ENCODE measurements at regions not wholly inside any gene's neighbourhood (a gene's known extent, or its start where the extent isn't known, plus 50 kb on each side); places are given as distances from the start of the nearest gene placed in this dataset.

DNA sequence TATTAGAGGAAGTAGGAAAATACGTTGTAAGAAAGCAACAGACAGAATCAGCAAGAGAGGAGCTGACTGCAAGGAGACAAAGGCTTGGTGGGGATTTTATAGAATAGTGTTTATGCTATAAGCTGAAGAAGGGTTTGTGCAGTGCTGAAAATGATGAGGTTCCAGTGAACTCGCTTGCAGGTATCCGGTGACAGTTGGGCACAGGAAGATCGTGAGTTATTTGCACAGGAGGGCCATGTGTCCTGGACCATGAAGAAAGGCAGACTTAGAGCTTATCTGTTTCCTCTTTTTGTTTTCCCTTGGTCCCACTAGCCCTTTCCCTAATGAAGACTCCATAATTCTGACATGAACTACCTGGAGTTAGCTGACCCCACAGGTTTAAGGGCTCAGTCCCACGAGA is 61.4 kb downstream of the NXNL2 start:
- H3K27me3 ChIP-seq (ENCODE audit: control insufficient read depth in 1 of 2, insufficient read depth in 2 of 2, low read length in 2 of 2), result peaks cover 0 to 10% of the 10 kb centered on the region in 2 experiments; a peak in 2 of 5 replicates
- no peaks in the 10 kb centered on the region for H3K9me3 ChIP-seq (ENCODE audit: low read length)
- H3K79me2 ChIP-seq (ENCODE audit: insufficient read depth, low read length), result no peaks in the 10 kb centered on the region
- no peak overlapping the region for H3K4me3 ChIP-seq (replicated peaks in 1 of 3; ENCODE audit: insufficient read depth in 1 of 3, low read depth in 2 of 3, low read length in 3 of 3)
- no TSS peak for BruUV-seq (replicated peaks)
- TF ChIP-seq HNRNPH1 (optimal IDR thresholded peaks at IDR 0.05; ENCODE audit: low read depth, low read length) (no peak), LCORL (IDR thresholded peaks at IDR 0.05) (no peak), LCORL (CRISPR knock-in tag; IDR thresholded peaks at IDR 0.05) (no peak)
- TF ChIP-seq, protein P1, sequence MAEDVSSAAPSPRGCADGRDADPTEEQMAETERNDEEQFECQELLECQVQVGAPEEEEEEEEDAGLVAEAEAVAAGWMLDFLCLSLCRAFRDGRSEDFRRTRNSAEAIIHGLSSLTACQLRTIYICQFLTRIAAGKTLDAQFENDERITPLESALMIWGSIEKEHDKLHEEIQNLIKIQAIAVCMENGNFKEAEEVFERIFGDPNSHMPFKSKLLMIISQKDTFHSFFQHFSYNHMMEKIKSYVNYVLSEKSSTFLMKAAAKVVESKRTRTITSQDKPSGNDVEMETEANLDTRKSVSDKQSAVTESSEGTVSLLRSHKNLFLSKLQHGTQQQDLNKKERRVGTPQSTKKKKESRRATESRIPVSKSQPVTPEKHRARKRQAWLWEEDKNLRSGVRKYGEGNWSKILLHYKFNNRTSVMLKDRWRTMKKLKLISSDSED (CRISPR knock-in tag; IDR thresholded peaks at IDR 0.05), result no peak
- no peak overlapping the region for H3K27ac ChIP-seq (ENCODE audit: extremely low read length, insufficient read depth, low read length)
- in situ Hi-C loops (cut with HindIII; ENCODE audit: extremely low pct_ligation_motif_present, low pct_unique_long_range_greater_than_20kb), result no loop called here
- ATAC-seq, result no peak
- 4% methylated on average over 5 of the region's 5 CpGs for WGBS (ENCODE audit: low lambda C conversion rate)
- CTCF ChIA-PET (ENCODE audit: low intra/inter-chr PET ratio, low total read pairs), result interaction anchor here (4.4 kb wide), 1 partner anchor 404 kb away, joined by 27 read pairs; no protein-coding TSS in a partner anchor
- no peak overlapping the region for H3K9ac ChIP-seq (ENCODE audit: insufficient read depth, low read depth, low read length)
- H3K4me2 ChIP-seq (ENCODE audit: low read depth, low read length), result no peak overlapping the region
- no peaks in the 10 kb centered on the region for H3K36me3 ChIP-seq (replicated peaks in 1 of 2; ENCODE audit: control insufficient read depth in 1 of 2, insufficient read depth in 2 of 2, low read length in 2 of 2)
- no peak overlapping the region for H2AFZ ChIP-seq (ENCODE audit: low read length)
- intact Hi-C loops (cut with micrococcal nuclease; ENCODE audit: unreplicated experiment), result no loop called here
- no peaks in the 10 kb centered on the region for H3K4me1 ChIP-seq (ENCODE audit: insufficient read depth, low read length)
- no peak for FAIRE-seq
- no peaks in the 10 kb centered on the region for H4K20me1 ChIP-seq (ENCODE audit: insufficient read depth, low read length)
- DNase-seq (ENCODE audit: low spot score), result no peak
- POLR2A ChIA-PET, result no interaction called here

DNA sequence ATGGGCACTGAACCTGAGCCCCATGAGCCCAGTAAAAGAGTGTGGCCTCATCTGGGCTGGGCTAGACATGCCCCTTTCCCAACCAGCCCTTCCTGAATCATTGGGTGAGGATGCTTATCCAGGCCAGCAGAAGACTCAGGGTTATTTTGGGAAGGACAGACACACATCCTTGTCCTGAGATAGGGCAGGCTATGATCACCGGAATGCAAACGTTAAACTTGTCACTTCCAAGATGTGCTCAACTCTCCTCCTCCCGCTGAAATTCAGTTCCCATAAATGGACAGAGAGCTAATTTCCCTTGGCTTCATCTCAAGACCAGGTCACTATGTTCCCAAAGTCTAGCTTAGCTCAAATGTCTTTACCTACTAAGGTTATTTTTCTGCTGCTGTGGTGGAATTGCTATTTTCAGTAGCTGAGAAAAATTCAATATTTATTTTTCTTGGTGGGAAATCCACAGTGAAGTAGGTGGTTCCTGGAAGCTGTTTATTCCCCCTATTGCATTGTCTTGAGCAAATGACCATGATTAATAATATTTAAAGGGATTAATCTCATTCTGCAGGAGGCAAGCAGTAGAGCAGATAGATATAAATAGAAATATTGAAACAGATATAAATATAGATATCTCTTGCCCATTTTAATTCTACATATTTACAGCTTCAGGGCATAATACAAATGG is 70.0 kb downstream of the NXNL2 start:
- BruUV-seq (replicated peaks), result no TSS peak
- H3K36me3 ChIP-seq (replicated peaks in 1 of 2; ENCODE audit: control insufficient read depth in 1 of 2, insufficient read depth in 2 of 2, low read length in 2 of 2), result no peaks in the 10 kb centered on the region
- FAIRE-seq (no peak), ATAC-seq (no peak), DNase-seq (ENCODE audit: low spot score) (no peak)
- H3K9me3 ChIP-seq (ENCODE audit: low read length), result no peaks in the 10 kb centered on the region
- H3K4me2 ChIP-seq (ENCODE audit: low read depth, low read length), result no peak overlapping the region
- H4K20me1 ChIP-seq (ENCODE audit: insufficient read depth, low read length), result no peaks in the 10 kb centered on the region
- H3K9ac ChIP-seq (ENCODE audit: insufficient read depth, low read depth, low read length), result no peak overlapping the region
- WGBS (ENCODE audit: low lambda C conversion rate), result 6% methylated on average over 3 of the region's 3 CpGs
- no peaks in the 10 kb centered on the region for H3K4me1 ChIP-seq (ENCODE audit: insufficient read depth, low read length)
- H2AFZ ChIP-seq (ENCODE audit: low read length), result no peak overlapping the region
- 0 out of 5 replicates have a peak, but pooled peaks cover 0 to 4% of the 10 kb centered on the region in 2 experiments for H3K27me3 ChIP-seq (ENCODE audit: control insufficient read depth in 1 of 2, insufficient read depth in 2 of 2, low read length in 2 of 2)
- H3K4me3 ChIP-seq (replicated peaks in 1 of 3; ENCODE audit: insufficient read depth in 1 of 3, low read depth in 2 of 3, low read length in 3 of 3), result no peak overlapping the region
- ChIA-PET POLR2A (no interaction called here), CTCF (ENCODE audit: low intra/inter-chr PET ratio, low total read pairs) (no interaction called here)
- H3K79me2 ChIP-seq (ENCODE audit: insufficient read depth, low read length), result no peaks in the 10 kb centered on the region
- no peak overlapping the region for H3K27ac ChIP-seq (ENCODE audit: extremely low read length, insufficient read depth, low read length)
- in situ Hi-C loops (cut with HindIII; ENCODE audit: extremely low pct_ligation_motif_present, low pct_unique_long_range_greater_than_20kb) (no loop called here), intact Hi-C loops (cut with micrococcal nuclease; ENCODE audit: unreplicated experiment) (no loop called here)
- TF ChIP-seq CEBPB (IDR thresholded peaks at IDR 0.05; ENCODE audit: borderline replicate concordance, low read depth, low read length) (no peak), ZNF674 (CRISPR knock-in tag; IDR thresholded peaks at IDR 0.05; ENCODE audit: low read depth) (no peak), FOXC1 (CRISPR knock-in tag; IDR thresholded peaks at IDR 0.05; ENCODE audit: borderline replicate concordance) (no peak)
- TF ChIP-seq, protein P2, sequence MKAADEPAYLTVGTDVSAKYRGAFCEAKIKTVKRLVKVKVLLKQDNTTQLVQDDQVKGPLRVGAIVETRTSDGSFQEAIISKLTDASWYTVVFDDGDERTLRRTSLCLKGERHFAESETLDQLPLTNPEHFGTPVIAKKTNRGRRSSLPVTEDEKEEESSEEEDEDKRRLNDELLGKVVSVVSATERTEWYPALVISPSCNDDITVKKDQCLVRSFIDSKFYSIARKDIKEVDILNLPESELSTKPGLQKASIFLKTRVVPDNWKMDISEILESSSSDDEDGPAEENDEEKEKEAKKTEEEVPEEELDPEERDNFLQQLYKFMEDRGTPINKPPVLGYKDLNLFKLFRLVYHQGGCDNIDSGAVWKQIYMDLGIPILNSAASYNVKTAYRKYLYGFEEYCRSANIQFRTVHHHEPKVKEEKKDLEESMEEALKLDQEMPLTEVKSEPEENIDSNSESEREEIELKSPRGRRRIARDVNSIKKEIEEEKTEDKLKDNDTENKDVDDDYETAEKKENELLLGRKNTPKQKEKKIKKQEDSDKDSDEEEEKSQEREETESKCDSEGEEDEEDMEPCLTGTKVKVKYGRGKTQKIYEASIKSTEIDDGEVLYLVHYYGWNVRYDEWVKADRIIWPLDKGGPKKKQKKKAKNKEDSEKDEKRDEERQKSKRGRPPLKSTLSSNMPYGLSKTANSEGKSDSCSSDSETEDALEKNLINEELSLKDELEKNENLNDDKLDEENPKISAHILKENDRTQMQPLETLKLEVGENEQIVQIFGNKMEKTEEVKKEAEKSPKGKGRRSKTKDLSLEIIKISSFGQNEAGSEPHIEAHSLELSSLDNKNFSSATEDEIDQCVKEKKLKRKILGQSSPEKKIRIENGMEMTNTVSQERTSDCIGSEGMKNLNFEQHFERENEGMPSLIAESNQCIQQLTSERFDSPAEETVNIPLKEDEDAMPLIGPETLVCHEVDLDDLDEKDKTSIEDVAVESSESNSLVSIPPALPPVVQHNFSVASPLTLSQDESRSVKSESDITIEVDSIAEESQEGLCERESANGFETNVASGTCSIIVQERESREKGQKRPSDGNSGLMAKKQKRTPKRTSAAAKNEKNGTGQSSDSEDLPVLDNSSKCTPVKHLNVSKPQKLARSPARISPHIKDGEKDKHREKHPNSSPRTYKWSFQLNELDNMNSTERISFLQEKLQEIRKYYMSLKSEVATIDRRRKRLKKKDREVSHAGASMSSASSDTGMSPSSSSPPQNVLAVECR (CRISPR knock-in tag; IDR thresholded peaks at IDR 0.05; ENCODE audit: borderline replicate concordance), result no peak
- TF ChIP-seq, protein P3, sequence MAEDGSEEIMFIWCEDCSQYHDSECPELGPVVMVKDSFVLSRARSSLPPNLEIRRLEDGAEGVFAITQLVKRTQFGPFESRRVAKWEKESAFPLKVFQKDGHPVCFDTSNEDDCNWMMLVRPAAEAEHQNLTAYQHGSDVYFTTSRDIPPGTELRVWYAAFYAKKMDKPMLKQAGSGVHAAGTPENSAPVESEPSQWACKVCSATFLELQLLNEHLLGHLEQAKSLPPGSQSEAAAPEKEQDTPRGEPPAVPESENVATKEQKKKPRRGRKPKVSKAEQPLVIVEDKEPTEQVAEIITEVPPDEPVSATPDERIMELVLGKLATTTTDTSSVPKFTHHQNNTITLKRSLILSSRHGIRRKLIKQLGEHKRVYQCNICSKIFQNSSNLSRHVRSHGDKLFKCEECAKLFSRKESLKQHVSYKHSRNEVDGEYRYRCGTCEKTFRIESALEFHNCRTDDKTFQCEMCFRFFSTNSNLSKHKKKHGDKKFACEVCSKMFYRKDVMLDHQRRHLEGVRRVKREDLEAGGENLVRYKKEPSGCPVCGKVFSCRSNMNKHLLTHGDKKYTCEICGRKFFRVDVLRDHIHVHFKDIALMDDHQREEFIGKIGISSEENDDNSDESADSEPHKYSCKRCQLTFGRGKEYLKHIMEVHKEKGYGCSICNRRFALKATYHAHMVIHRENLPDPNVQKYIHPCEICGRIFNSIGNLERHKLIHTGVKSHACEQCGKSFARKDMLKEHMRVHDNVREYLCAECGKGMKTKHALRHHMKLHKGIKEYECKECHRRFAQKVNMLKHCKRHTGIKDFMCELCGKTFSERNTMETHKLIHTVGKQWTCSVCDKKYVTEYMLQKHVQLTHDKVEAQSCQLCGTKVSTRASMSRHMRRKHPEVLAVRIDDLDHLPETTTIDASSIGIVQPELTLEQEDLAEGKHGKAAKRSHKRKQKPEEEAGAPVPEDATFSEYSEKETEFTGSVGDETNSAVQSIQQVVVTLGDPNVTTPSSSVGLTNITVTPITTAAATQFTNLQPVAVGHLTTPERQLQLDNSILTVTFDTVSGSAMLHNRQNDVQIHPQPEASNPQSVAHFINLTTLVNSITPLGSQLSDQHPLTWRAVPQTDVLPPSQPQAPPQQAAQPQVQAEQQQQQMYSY (CRISPR knock-in tag; IDR thresholded peaks at IDR 0.05), result no peak
